GM18909 (cell line): ENCODE measurements at regions not wholly inside any gene's neighbourhood (a gene's known extent, or its start where the extent isn't known, plus 50 kb on each side); places are given as distances from the start of the nearest gene placed in this dataset.

ENCODE experiments used
- ATAC-seq: cut with Tn5 transposase; IDR thresholded peaks from one replicate; pipeline ENCODE4 v1.9.1; 2021; ENCODE audit warnings: mild to moderate bottlenecking; ENCODE audit not compliant: unreplicated experiment, poor library complexity

GRCh38 chr12:130068741-130069140, 93.5 kb upstream of the FZD10 start:
- ATAC-seq: no peak

- no peak for ATAC-seq
Observed at GRCh38 chr12:130070126-130070611, 92.1 kb upstream of the FZD10 start.

- ATAC-seq: no peak
Observed at GRCh38 chr12:130073721-130074120, 88.5 kb upstream of the FZD10 start.

- ATAC-seq: no peak
Observed at GRCh38 chr12:130074661-130075406, 87.4 kb upstream of the FZD10 start.

GRCh38 chr12:130075497-130076076, 86.7 kb upstream of the FZD10 start:
- ATAC-seq: no peak

GRCh38 chr12:130076126-130076525, 86.1 kb upstream of the FZD10 start:
- ATAC-seq: no peak

- no peak for ATAC-seq
Observed at GRCh38 chr12:130076752-130077151, 85.5 kb upstream of the FZD10 start.

- ATAC-seq: no peak
Observed at GRCh38 chr12:130078852-130079251, 83.4 kb upstream of the FZD10 start.

- ATAC-seq: no peak
Observed at GRCh38 chr12:130079279-130079678, 83.0 kb upstream of the FZD10 start.

- ATAC-seq: no peak
Observed at GRCh38 chr12:130080205-130080604, 82.1 kb upstream of the FZD10 start.

- no peak for ATAC-seq
Observed at GRCh38 chr12:130081117-130081805, 81.0 kb upstream of the FZD10 start.

- ATAC-seq: no peak
Observed at GRCh38 chr12:130083002-130083401, 79.3 kb upstream of the FZD10 start.

GRCh38 chr12:130083734-130084133, 78.5 kb upstream of the FZD10 start:
- no peak for ATAC-seq

GRCh38 chr12:130084359-130084758, 77.9 kb upstream of the FZD10 start:
- ATAC-seq: no peak

- no peak for ATAC-seq
Observed at GRCh38 chr12:130086248-130086647, 76.0 kb upstream of the FZD10 start.

GRCh38 chr12:130086797-130087196, 75.5 kb upstream of the FZD10 start:
- ATAC-seq: no peak

GRCh38 chr12:130087222-130087621, 75.0 kb upstream of the FZD10 start:
- no peak for ATAC-seq

- ATAC-seq: no peak
Observed at GRCh38 chr12:130088504-130088903, 73.8 kb upstream of the FZD10 start.

- no peak for ATAC-seq
Observed at GRCh38 chr12:130090542-130090941, 71.7 kb upstream of the FZD10 start.

- ATAC-seq: no peak
Observed at GRCh38 chr12:130093380-130093779, 68.9 kb upstream of the FZD10 start.

- ATAC-seq: no peak
Observed at GRCh38 chr12:130097342-130097741, 64.9 kb upstream of the FZD10 start.
